ENCODE measurements at regions not wholly inside any gene's neighbourhood (a gene's known extent, or its start where the extent isn't known, plus 50 kb on each side); places are given as distances from the start of the nearest gene placed in this dataset.
"Not testable (repeated sequence)": the region's sequence is repeated elsewhere in the genome, so short reads cannot be mapped to it uniquely, and the experiment has no call there.

GRCh38 chr9:2396622-2397285, 224.8 kb upstream of the VLDLR start:
- Mint-ChIP-seq H3K4me1 (ENCODE audit: unreplicated experiment) (no peaks in the 10 kb centered on the region), H3K27me3 (ENCODE audit: unreplicated experiment) (peaks cover 3% of the 10 kb centered on the region), H3K4me3 (ENCODE audit: unreplicated experiment) (no peak overlapping the region), H3K9me3 (ENCODE audit: unreplicated experiment) (no peaks in the 10 kb centered on the region), H3K27ac (ENCODE audit: unreplicated experiment) (no peak overlapping the region), H3K36me3 (ENCODE audit: low read depth, unreplicated experiment) (no peaks in the 10 kb centered on the region)
- no peak for DNase-seq (ENCODE audit: low spot score)
- no peak for TF ChIP-seq CTCF (IDR thresholded peaks at IDR 0.05; ENCODE audit: unreplicated experiment)

- H3K4me1 Mint-ChIP-seq (ENCODE audit: unreplicated experiment); H3K9me3 Mint-ChIP-seq (ENCODE audit: unreplicated experiment); H3K27me3 Mint-ChIP-seq (ENCODE audit: unreplicated experiment): not testable (repeated sequence)
Observed at GRCh38 chr9:2397875-2398274, 223.7 kb upstream of the VLDLR start.

GRCh38 chr9:2401746-2402145, 219.8 kb upstream of the VLDLR start:
- DNase-seq (ENCODE audit: low spot score); H3K4me1 Mint-ChIP-seq (ENCODE audit: unreplicated experiment); H3K9me3 Mint-ChIP-seq (ENCODE audit: unreplicated experiment); H3K4me3 Mint-ChIP-seq (ENCODE audit: unreplicated experiment); H3K27ac Mint-ChIP-seq (ENCODE audit: unreplicated experiment); H3K36me3 Mint-ChIP-seq (ENCODE audit: low read depth, unreplicated experiment); H3K27me3 Mint-ChIP-seq (ENCODE audit: unreplicated experiment): not testable (repeated sequence)

More at GRCh38 chr9:2397875-2398274, 223.7 kb upstream of the VLDLR start:
- not testable (repeated sequence) for H3K27ac Mint-ChIP-seq (ENCODE audit: unreplicated experiment); DNase-seq (ENCODE audit: low spot score); H3K4me3 Mint-ChIP-seq (ENCODE audit: unreplicated experiment); H3K36me3 Mint-ChIP-seq (ENCODE audit: low read depth, unreplicated experiment)

GRCh38 chr9:2403701-2404100, 217.9 kb upstream of the VLDLR start:
- no peaks in the 10 kb centered on the region for H3K27me3 Mint-ChIP-seq (ENCODE audit: unreplicated experiment)
- no peaks in the 10 kb centered on the region for H3K36me3 Mint-ChIP-seq (ENCODE audit: low read depth, unreplicated experiment)
- H3K4me3 Mint-ChIP-seq (ENCODE audit: unreplicated experiment), result no peak overlapping the region
- H3K27ac Mint-ChIP-seq (ENCODE audit: unreplicated experiment), result no peak overlapping the region
- no peak for TF ChIP-seq CTCF (IDR thresholded peaks at IDR 0.05; ENCODE audit: unreplicated experiment)
- DNase-seq (ENCODE audit: low spot score), result no peak
- H3K9me3 Mint-ChIP-seq (ENCODE audit: unreplicated experiment), result no peaks in the 10 kb centered on the region
- no peaks in the 10 kb centered on the region for H3K4me1 Mint-ChIP-seq (ENCODE audit: unreplicated experiment)

- Mint-ChIP-seq H3K27ac (ENCODE audit: unreplicated experiment) (no peak overlapping the region), H3K4me3 (ENCODE audit: unreplicated experiment) (no peak overlapping the region), H3K9me3 (ENCODE audit: unreplicated experiment) (no peaks in the 10 kb centered on the region), H3K4me1 (ENCODE audit: unreplicated experiment) (no peaks in the 10 kb centered on the region), H3K36me3 (ENCODE audit: low read depth, unreplicated experiment) (no peaks in the 10 kb centered on the region), H3K27me3 (ENCODE audit: unreplicated experiment) (no peaks in the 10 kb centered on the region)
- no peak for TF ChIP-seq CTCF (IDR thresholded peaks at IDR 0.05; ENCODE audit: unreplicated experiment)
- no peak for DNase-seq (ENCODE audit: low spot score)
Observed at GRCh38 chr9:2406252-2406651, 215.3 kb upstream of the VLDLR start.

- Mint-ChIP-seq H3K4me3 (ENCODE audit: unreplicated experiment) (no peak overlapping the region), H3K4me1 (ENCODE audit: unreplicated experiment) (peaks cover 3% of the 10 kb centered on the region), H3K36me3 (ENCODE audit: low read depth, unreplicated experiment) (no peaks in the 10 kb centered on the region), H3K27me3 (ENCODE audit: unreplicated experiment) (no peaks in the 10 kb centered on the region), H3K9me3 (ENCODE audit: unreplicated experiment) (no peaks in the 10 kb centered on the region), H3K27ac (ENCODE audit: unreplicated experiment) (no peak overlapping the region)
- TF ChIP-seq CTCF (IDR thresholded peaks at IDR 0.05; ENCODE audit: unreplicated experiment), result no peak
- DNase-seq (ENCODE audit: low spot score), result no peak
Observed at GRCh38 chr9:2407450-2407849, 214.1 kb upstream of the VLDLR start.

Data from endothelial cell (in vitro differentiated cells).